ENCODE measurements at regions not wholly inside any gene's neighbourhood (a gene's known extent, or its start where the extent isn't known, plus 50 kb on each side); places are given as distances from the start of the nearest gene placed in this dataset.

- Histone ChIP-seq H3K36me3 (ENCODE audit: low read depth) (no peaks in the 10 kb centered on the region), H3K9me3 (no peaks in the 10 kb centered on the region), H3K4me1 (ENCODE audit: low read depth) (no peaks in the 10 kb centered on the region), H3K4me3 (no peak overlapping the region)
- DNase-seq = no peak
- ATAC-seq = peak; percentile 59
- intact Hi-C loops (cut with DNase I, micrococcal nuclease) = no loop called here
- TF ChIP-seq CTCF (IDR thresholded peaks at IDR 0.05) = no peak
Measured at GRCh38 chrX:95860127-95860526, 824.5 kb upstream of the DIAPH2 start.

GRCh38 chrX:95875661-95876060 is 809.0 kb upstream of the DIAPH2 start:
- DNase-seq = peak in 1 of 3 donors; percentile 16
- no peaks in the 10 kb centered on the region for H3K9me3 ChIP-seq
- H3K36me3 ChIP-seq (ENCODE audit: low read depth) = no peaks in the 10 kb centered on the region
- TF ChIP-seq CTCF (IDR thresholded peaks at IDR 0.05) = no peak
- ATAC-seq = peak; percentile 89
- intact Hi-C loops (cut with DNase I, micrococcal nuclease) = no loop called here
- no peak overlapping the region for H3K4me3 ChIP-seq
- no peaks in the 10 kb centered on the region for H3K4me1 ChIP-seq (ENCODE audit: low read depth)

GRCh38 chrX:95878874-95879273 is 805.8 kb upstream of the DIAPH2 start:
- peak; percentile 75 for ATAC-seq
- no peak for TF ChIP-seq CTCF (IDR thresholded peaks at IDR 0.05)

GRCh38 chrX:95884186-95884585 is 800.5 kb upstream of the DIAPH2 start:
- Histone ChIP-seq H3K4me1 (ENCODE audit: low read depth) (no peaks in the 10 kb centered on the region), H3K9me3 (no peaks in the 10 kb centered on the region), H3K36me3 (ENCODE audit: low read depth) (no peaks in the 10 kb centered on the region), H3K4me3 (no peak overlapping the region)
- ATAC-seq (no peak), DNase-seq (no peak)
- intact Hi-C loops (cut with DNase I, micrococcal nuclease) = no loop called here
- TF ChIP-seq CTCF (IDR thresholded peaks at IDR 0.05) = no peak

More at GRCh38 chrX:95878874-95879273, 805.8 kb upstream of the DIAPH2 start:
- peak in 1 of 3 donors; percentile 20 for DNase-seq
- Histone ChIP-seq H3K36me3 (ENCODE audit: low read depth) (no peaks in the 10 kb centered on the region), H3K4me1 (ENCODE audit: low read depth) (no peaks in the 10 kb centered on the region), H3K9me3 (no peaks in the 10 kb centered on the region), H3K4me3 (no peak overlapping the region)
- intact Hi-C loops (cut with DNase I, micrococcal nuclease) = no loop called here

- intact Hi-C loops (cut with DNase I, micrococcal nuclease) = no loop called here
- H3K4me3 ChIP-seq = no peak overlapping the region
- peak; percentile 90 for ATAC-seq
- peak in 1 of 3 donors; percentile 56 for DNase-seq
- no peaks in the 10 kb centered on the region for H3K9me3 ChIP-seq
- H3K4me1 ChIP-seq (ENCODE audit: low read depth) = no peaks in the 10 kb centered on the region
- TF ChIP-seq CTCF (IDR thresholded peaks at IDR 0.05) = no peak
- H3K36me3 ChIP-seq (ENCODE audit: low read depth) = no peaks in the 10 kb centered on the region
Measured at GRCh38 chrX:95885074-95885473, 799.6 kb upstream of the DIAPH2 start.

GRCh38 chrX:95889279-95889678 is 795.4 kb upstream of the DIAPH2 start:
- TF ChIP-seq CTCF (IDR thresholded peaks at IDR 0.05) = no peak
- Histone ChIP-seq H3K36me3 (ENCODE audit: low read depth) (no peaks in the 10 kb centered on the region), H3K4me1 (ENCODE audit: low read depth) (no peaks in the 10 kb centered on the region), H3K4me3 (no peak overlapping the region), H3K9me3 (no peaks in the 10 kb centered on the region)
- DNase-seq (peak in 2 of 3 donors; percentile 25 to 36), ATAC-seq (peak; percentile 80)
- intact Hi-C loops (cut with DNase I, micrococcal nuclease) = no loop called here

Data from mucosa of descending colon (tissue), 3 donors.